ENCODE measurements at regions not wholly inside any gene's neighbourhood (a gene's known extent, or its start where the extent isn't known, plus 50 kb on each side); places are given as distances from the start of the nearest gene placed in this dataset.

DNA sequence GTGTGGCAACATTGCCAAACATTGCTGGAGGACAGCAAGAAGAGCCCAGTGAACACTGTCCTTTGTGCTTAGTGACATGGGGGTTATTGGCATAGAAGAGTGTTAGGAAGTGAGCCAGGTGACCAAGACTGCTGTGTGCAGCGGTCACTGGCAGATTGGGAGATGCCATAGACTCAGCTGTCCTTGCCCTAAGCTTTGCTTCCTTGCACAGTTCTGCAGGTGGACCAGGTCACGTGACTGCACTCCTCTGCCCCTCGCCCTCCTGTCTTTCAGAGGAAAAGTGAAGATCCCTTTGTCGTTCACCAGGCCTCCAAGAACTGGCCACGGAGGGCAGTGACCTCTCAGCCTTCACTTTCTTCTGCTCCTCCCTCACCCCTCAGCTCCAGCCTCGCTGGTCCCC lies 215.6 kb upstream of the SMIM21 start:
- TF ChIP-seq, protein P1, sequence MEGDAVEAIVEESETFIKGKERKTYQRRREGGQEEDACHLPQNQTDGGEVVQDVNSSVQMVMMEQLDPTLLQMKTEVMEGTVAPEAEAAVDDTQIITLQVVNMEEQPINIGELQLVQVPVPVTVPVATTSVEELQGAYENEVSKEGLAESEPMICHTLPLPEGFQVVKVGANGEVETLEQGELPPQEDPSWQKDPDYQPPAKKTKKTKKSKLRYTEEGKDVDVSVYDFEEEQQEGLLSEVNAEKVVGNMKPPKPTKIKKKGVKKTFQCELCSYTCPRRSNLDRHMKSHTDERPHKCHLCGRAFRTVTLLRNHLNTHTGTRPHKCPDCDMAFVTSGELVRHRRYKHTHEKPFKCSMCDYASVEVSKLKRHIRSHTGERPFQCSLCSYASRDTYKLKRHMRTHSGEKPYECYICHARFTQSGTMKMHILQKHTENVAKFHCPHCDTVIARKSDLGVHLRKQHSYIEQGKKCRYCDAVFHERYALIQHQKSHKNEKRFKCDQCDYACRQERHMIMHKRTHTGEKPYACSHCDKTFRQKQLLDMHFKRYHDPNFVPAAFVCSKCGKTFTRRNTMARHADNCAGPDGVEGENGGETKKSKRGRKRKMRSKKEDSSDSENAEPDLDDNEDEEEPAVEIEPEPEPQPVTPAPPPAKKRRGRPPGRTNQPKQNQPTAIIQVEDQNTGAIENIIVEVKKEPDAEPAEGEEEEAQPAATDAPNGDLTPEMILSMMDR (conservative IDR thresholded peaks at IDR 0.05; ENCODE audit: low read length): no peak
- TF ChIP-seq EZH2phosphoT487 (IDR thresholded peaks at IDR 0.05; ENCODE audit: borderline replicate concordance, low read depth, low read length): no peak
